ENCODE measurements at regions not wholly inside any gene's neighbourhood (a gene's known extent, or its start where the extent isn't known, plus 50 kb on each side); places are given as distances from the start of the nearest gene placed in this dataset.

- Histone ChIP-seq H3K36me3 (ENCODE audit: insufficient read depth, low read length) (no peaks in the 10 kb centered on the region), H3K4me1 (ENCODE audit: insufficient read depth, low read length) (no peaks in the 10 kb centered on the region), H3K4me3 (ENCODE audit: low read depth in 1 of 2, low read length in 2 of 2) (no peak overlapping the region), H3K27me3 (ENCODE audit: control insufficient read depth in 1 of 2, insufficient read depth in 2 of 2, low read length in 2 of 2) (no peaks in the 10 kb centered on the region), H3K27ac (ENCODE audit: low read depth, low read length) (no peak overlapping the region), H3K9me3 (ENCODE audit: low read length) (no peaks in the 10 kb centered on the region), H3K9ac (ENCODE audit: low read length) (no peak overlapping the region)
These were observed 601.5 kb downstream of the UTRN start for GRCh38 chr6:144886682-144887081.

- no peaks in the 10 kb centered on the region for H3K9me3 ChIP-seq (ENCODE audit: low read length)
- no peak overlapping the region for H3K4me3 ChIP-seq (ENCODE audit: low read depth in 1 of 2, low read length in 2 of 2)
These were observed 603.5 kb downstream of the UTRN start for GRCh38 chr6:144888621-144889020.

DNA sequence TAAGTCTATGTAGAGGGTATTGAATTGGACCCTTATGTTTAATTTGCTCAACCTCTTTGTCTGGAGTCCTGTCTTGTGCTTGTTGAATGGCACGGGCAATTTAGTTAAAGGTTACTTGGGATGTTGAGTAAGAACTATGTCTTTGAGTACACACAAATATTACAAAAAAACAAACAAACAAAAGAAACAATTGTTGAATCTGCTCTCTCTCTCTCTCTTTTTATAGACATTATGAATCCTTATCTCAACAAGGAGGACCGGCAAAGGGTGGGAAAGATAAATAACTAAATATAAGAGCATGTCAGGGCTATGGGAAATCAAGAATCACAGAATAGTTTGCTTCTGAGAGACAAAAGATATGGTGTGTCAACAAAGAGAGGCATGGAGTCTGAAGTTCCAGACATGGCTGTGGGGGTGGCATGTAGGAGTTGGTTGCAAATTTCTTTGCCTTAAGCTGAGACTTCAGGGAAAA, 608.6 kb downstream of the UTRN start:
- Histone ChIP-seq H3K27ac (ENCODE audit: low read depth, low read length) (no peak overlapping the region), H3K27me3 (ENCODE audit: control insufficient read depth in 1 of 2, insufficient read depth in 2 of 2, low read length in 2 of 2) (no peaks in the 10 kb centered on the region), H3K36me3 (ENCODE audit: insufficient read depth, low read length) (no peaks in the 10 kb centered on the region), H3K4me1 (ENCODE audit: insufficient read depth, low read length) (no peaks in the 10 kb centered on the region), H3K9me3 (ENCODE audit: low read length) (no peaks in the 10 kb centered on the region), H3K4me3 (ENCODE audit: low read depth in 1 of 2, low read length in 2 of 2) (no peak overlapping the region), H3K9ac (ENCODE audit: low read length) (no peak overlapping the region)

More at GRCh38 chr6:144888621-144889020, 603.5 kb downstream of the UTRN start:
- H3K9ac ChIP-seq (ENCODE audit: low read length) = no peak overlapping the region
- H3K4me1 ChIP-seq (ENCODE audit: insufficient read depth, low read length) = no peaks in the 10 kb centered on the region
- no peaks in the 10 kb centered on the region for H3K36me3 ChIP-seq (ENCODE audit: insufficient read depth, low read length)
- no peaks in the 10 kb centered on the region for H3K27me3 ChIP-seq (ENCODE audit: control insufficient read depth in 1 of 2, insufficient read depth in 2 of 2, low read length in 2 of 2)
- no peak overlapping the region for H3K27ac ChIP-seq (ENCODE audit: low read depth, low read length)

GRCh38 chr6:144894240-144894639, 609.1 kb downstream of the UTRN start:
- H3K27ac ChIP-seq (ENCODE audit: low read depth, low read length) = no peak overlapping the region

DNA sequence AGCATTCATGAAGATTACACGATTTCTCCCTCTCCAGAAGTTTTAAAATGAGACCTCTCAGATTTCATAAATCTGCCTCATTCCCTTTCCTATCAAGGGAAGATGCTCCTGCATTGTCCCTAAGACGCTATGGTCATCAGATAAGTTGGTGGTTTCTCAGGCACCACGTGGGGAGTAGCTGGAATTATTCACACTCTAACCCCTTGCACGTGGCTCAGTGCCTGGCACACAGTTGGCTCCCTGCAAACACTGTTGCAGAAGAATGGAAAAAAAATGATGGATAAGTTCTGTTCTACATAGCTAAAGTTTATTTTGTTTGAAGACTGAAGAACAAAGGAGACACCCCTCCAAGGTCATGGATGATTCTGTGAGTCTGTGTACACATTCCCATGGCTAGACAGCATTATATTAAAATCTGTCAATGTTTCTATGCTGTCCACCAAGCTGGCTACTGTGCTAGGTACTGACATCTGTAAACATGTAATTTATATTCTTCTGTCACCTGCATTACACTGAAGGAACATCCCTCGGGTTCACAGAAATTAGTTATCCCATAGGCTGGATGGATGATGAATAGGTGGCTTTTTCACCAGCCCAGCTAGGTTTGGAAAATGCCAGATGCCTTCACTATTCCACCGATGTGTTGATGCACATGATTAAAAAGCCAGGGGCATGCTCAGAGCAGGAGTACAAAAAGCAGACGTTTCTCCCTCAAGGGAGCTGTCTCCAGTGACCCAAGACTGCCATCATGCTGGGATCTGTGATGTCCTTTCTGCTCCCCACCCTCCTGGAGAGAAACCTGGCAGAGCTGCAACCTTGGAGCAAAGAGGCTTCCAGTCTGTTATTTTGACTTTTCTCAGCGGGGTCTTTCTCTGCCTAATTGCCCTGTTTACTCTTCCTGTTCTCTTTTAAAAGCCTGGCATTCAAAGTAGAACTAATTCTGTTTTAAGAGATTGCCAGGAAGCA, 610.5 kb downstream of the UTRN start:
- H3K4me1 ChIP-seq (ENCODE audit: insufficient read depth, low read length) = no peaks in the 10 kb centered on the region
- no peak overlapping the region for H3K27ac ChIP-seq (ENCODE audit: low read depth, low read length)
- no peak overlapping the region for H3K4me3 ChIP-seq (ENCODE audit: low read depth in 1 of 2, low read length in 2 of 2)
- no peak overlapping the region for H3K9ac ChIP-seq (ENCODE audit: low read length)
- H3K9me3 ChIP-seq (ENCODE audit: low read length) = no peaks in the 10 kb centered on the region
- H3K27me3 ChIP-seq (ENCODE audit: control insufficient read depth in 1 of 2, insufficient read depth in 2 of 2, low read length in 2 of 2) = no peaks in the 10 kb centered on the region
- H3K36me3 ChIP-seq (ENCODE audit: insufficient read depth, low read length) = no peaks in the 10 kb centered on the region

More at GRCh38 chr6:144894240-144894639, 609.1 kb downstream of the UTRN start:
- Histone ChIP-seq H3K27me3 (ENCODE audit: control insufficient read depth in 1 of 2, insufficient read depth in 2 of 2, low read length in 2 of 2) (no peaks in the 10 kb centered on the region), H3K9me3 (ENCODE audit: low read length) (no peaks in the 10 kb centered on the region), H3K4me1 (ENCODE audit: insufficient read depth, low read length) (no peaks in the 10 kb centered on the region), H3K4me3 (ENCODE audit: low read depth in 1 of 2, low read length in 2 of 2) (no peak overlapping the region), H3K9ac (ENCODE audit: low read length) (no peak overlapping the region), H3K36me3 (ENCODE audit: insufficient read depth, low read length) (no peaks in the 10 kb centered on the region)

DNA sequence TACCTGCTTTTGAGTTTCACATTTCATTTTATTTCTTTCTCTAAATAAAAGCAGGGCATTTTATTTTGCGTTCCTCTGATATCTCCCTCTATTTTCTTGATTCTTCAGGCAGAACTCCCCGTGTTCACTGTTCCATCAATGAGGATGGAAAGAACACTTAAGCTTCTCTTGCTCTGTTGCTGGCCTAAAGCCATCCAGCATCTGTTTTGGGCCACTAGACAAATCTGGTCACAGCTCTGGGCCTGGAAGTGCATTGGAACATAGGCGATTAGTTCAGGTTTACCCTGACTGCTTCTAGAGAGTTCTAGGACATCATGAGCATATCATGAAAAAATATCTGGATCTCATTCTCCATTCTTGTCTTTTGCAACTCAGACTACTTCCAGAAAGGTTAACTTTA, 611.2 kb downstream of the UTRN start:
- no peak overlapping the region for H3K27ac ChIP-seq (ENCODE audit: low read depth, low read length)
- no peak overlapping the region for H3K4me3 ChIP-seq (ENCODE audit: low read depth in 1 of 2, low read length in 2 of 2)
- no peaks in the 10 kb centered on the region for H3K36me3 ChIP-seq (ENCODE audit: insufficient read depth, low read length)
- H3K9me3 ChIP-seq (ENCODE audit: low read length) = no peaks in the 10 kb centered on the region
- no peak overlapping the region for H3K9ac ChIP-seq (ENCODE audit: low read length)
- no peaks in the 10 kb centered on the region for H3K4me1 ChIP-seq (ENCODE audit: insufficient read depth, low read length)
- H3K27me3 ChIP-seq (ENCODE audit: control insufficient read depth in 1 of 2, insufficient read depth in 2 of 2, low read length in 2 of 2) = no peaks in the 10 kb centered on the region

GRCh38 chr6:144896871-144897270, 611.7 kb downstream of the UTRN start:
- no peaks in the 10 kb centered on the region for H3K36me3 ChIP-seq (ENCODE audit: insufficient read depth, low read length)
- no peak overlapping the region for H3K27ac ChIP-seq (ENCODE audit: low read depth, low read length)
- no peak overlapping the region for H3K4me3 ChIP-seq (ENCODE audit: low read depth in 1 of 2, low read length in 2 of 2)
- H3K4me1 ChIP-seq (ENCODE audit: insufficient read depth, low read length) = no peaks in the 10 kb centered on the region
- no peaks in the 10 kb centered on the region for H3K27me3 ChIP-seq (ENCODE audit: control insufficient read depth in 1 of 2, insufficient read depth in 2 of 2, low read length in 2 of 2)
- H3K9me3 ChIP-seq (ENCODE audit: low read length) = no peaks in the 10 kb centered on the region
- H3K9ac ChIP-seq (ENCODE audit: low read length) = no peak overlapping the region

DNA sequence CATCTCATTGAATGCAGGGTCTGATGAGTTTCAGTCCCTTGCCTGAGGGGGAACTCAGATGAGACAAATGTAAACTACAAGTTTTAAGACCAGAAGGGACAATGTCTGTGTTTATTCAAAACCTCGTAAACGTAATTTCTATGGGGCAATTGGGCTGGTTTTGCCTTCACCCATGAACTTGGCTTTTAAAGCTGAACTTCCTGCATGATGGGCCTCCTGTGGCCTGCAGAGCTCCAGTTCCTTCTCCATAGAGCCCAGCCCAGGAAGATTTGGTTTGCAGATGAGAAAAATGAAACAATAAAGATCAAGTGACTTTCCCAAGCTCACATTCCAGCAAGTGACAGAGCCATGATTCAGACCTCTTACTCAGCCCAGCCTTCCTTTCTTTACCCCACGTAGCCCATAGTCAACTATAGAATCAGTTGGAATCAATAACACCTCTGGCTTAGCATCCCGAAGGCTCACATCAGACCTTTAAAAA, 612.3 kb downstream of the UTRN start:
- H3K27ac ChIP-seq (ENCODE audit: low read depth, low read length) = no peak overlapping the region
- no peak overlapping the region for H3K4me3 ChIP-seq (ENCODE audit: low read depth in 1 of 2, low read length in 2 of 2)
- no peaks in the 10 kb centered on the region for H3K27me3 ChIP-seq (ENCODE audit: control insufficient read depth in 1 of 2, insufficient read depth in 2 of 2, low read length in 2 of 2)
- H3K36me3 ChIP-seq (ENCODE audit: insufficient read depth, low read length) = no peaks in the 10 kb centered on the region
- H3K9me3 ChIP-seq (ENCODE audit: low read length) = no peaks in the 10 kb centered on the region
- H3K9ac ChIP-seq (ENCODE audit: low read length) = no peak overlapping the region
- H3K4me1 ChIP-seq (ENCODE audit: insufficient read depth, low read length) = no peaks in the 10 kb centered on the region

- no peak overlapping the region for H3K27ac ChIP-seq (ENCODE audit: low read depth, low read length)
- no peak overlapping the region for H3K4me3 ChIP-seq (ENCODE audit: low read depth in 1 of 2, low read length in 2 of 2)
- H3K36me3 ChIP-seq (ENCODE audit: insufficient read depth, low read length) = no peaks in the 10 kb centered on the region
- no peak overlapping the region for H3K9ac ChIP-seq (ENCODE audit: low read length)
- no peaks in the 10 kb centered on the region for H3K27me3 ChIP-seq (ENCODE audit: control insufficient read depth in 1 of 2, insufficient read depth in 2 of 2, low read length in 2 of 2)
- H3K9me3 ChIP-seq (ENCODE audit: low read length) = no peaks in the 10 kb centered on the region
- no peaks in the 10 kb centered on the region for H3K4me1 ChIP-seq (ENCODE audit: insufficient read depth, low read length)
These were observed 613.0 kb downstream of the UTRN start for GRCh38 chr6:144898052-144898689.

DNA sequence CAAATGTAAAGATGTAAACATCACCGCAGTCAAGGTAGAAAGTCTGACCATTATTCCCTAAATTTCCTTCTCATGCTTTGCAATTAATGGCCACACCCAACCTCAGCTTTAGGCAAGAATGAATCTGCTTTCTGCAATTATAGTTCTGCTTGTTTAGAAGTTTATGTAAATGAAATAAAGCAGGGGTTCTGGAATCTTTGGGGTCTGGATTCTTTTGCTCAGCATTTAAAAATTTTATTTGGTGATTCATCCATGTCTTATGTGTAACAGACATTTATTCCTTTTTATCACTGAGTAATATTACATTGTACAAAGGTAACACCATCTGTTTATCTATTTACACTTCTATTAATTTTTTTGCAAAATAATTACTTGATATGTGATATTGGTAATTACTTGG, 613.6 kb downstream of the UTRN start:
- no peaks in the 10 kb centered on the region for H3K4me1 ChIP-seq (ENCODE audit: insufficient read depth, low read length)

GRCh38 chr6:144899161-144899560, 614.0 kb downstream of the UTRN start:
- Histone ChIP-seq H3K36me3 (ENCODE audit: insufficient read depth, low read length) (no peaks in the 10 kb centered on the region), H3K9me3 (ENCODE audit: low read length) (no peaks in the 10 kb centered on the region), H3K27ac (ENCODE audit: low read depth, low read length) (no peak overlapping the region), H3K4me3 (ENCODE audit: low read depth in 1 of 2, low read length in 2 of 2) (no peak overlapping the region), H3K27me3 (ENCODE audit: control insufficient read depth in 1 of 2, insufficient read depth in 2 of 2, low read length in 2 of 2) (no peaks in the 10 kb centered on the region), H3K4me1 (ENCODE audit: insufficient read depth, low read length) (no peaks in the 10 kb centered on the region), H3K9ac (ENCODE audit: low read length) (no peak overlapping the region)

More for the DNA sequence above, 613.6 kb downstream of the UTRN start:
- no peak overlapping the region for H3K4me3 ChIP-seq (ENCODE audit: low read depth in 1 of 2, low read length in 2 of 2)
- no peak overlapping the region for H3K9ac ChIP-seq (ENCODE audit: low read length)
- no peaks in the 10 kb centered on the region for H3K36me3 ChIP-seq (ENCODE audit: insufficient read depth, low read length)
- H3K27ac ChIP-seq (ENCODE audit: low read depth, low read length) = no peak overlapping the region
- no peaks in the 10 kb centered on the region for H3K27me3 ChIP-seq (ENCODE audit: control insufficient read depth in 1 of 2, insufficient read depth in 2 of 2, low read length in 2 of 2)
- no peaks in the 10 kb centered on the region for H3K9me3 ChIP-seq (ENCODE audit: low read length)
